ENCODE measurements at regions not wholly inside any gene's neighbourhood (a gene's known extent, or its start where the extent isn't known, plus 50 kb on each side); places are given as distances from the start of the nearest gene placed in this dataset.

DNA sequence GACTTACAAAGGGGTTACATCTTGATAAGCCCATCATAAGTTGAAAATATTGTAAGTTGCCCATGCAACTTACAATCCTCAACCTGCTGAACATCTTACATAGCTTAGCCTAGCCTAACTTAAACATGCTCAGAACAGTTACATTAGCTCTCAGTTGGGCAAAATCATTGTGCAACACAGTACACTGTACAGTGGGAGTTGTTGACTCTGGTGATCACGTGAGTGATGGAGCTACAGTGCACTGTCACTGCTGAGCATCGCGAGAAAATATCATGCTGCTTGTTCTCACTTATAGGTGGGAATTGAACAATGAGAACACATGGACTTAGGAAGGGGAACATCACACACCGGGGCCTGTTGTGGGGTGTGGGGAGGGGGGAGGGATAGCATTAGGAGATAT lies 214.9 kb upstream of the ZMIZ1 start:
- H3K27ac ChIP-seq = no peak overlapping the region
- TF ChIP-seq ZFX (IDR thresholded peaks at IDR 0.05; ENCODE audit: borderline replicate concordance) = no peak
- TF ChIP-seq, protein P1, sequence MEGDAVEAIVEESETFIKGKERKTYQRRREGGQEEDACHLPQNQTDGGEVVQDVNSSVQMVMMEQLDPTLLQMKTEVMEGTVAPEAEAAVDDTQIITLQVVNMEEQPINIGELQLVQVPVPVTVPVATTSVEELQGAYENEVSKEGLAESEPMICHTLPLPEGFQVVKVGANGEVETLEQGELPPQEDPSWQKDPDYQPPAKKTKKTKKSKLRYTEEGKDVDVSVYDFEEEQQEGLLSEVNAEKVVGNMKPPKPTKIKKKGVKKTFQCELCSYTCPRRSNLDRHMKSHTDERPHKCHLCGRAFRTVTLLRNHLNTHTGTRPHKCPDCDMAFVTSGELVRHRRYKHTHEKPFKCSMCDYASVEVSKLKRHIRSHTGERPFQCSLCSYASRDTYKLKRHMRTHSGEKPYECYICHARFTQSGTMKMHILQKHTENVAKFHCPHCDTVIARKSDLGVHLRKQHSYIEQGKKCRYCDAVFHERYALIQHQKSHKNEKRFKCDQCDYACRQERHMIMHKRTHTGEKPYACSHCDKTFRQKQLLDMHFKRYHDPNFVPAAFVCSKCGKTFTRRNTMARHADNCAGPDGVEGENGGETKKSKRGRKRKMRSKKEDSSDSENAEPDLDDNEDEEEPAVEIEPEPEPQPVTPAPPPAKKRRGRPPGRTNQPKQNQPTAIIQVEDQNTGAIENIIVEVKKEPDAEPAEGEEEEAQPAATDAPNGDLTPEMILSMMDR (IDR thresholded peaks at IDR 0.05) = no peak

DNA sequence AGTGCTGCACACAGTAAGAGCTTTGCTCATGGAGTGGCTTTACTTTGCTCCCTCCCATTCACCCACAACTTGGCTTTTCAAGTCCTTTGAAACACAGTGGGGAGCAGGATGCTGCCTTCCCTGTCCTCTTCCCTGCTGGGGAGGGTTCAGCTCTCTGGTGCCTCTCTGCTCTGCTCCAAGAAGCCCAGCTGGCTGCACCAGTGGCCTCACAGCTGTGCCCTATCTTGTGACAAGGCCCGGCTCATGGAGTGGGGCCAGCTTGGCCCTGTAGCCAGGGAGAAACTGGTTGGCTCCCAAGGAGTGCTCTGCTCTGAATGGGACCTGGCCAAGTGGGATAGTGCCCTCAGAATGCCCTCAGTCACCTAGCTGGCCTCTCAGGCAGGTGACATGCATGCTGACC lies 212.3 kb upstream of the ZMIZ1 start:
- no peak overlapping the region for H3K27ac ChIP-seq
- TF ChIP-seq, protein P1 (IDR thresholded peaks at IDR 0.05) = no peak
- no peak for TF ChIP-seq ZFX (IDR thresholded peaks at IDR 0.05; ENCODE audit: borderline replicate concordance)

DNA sequence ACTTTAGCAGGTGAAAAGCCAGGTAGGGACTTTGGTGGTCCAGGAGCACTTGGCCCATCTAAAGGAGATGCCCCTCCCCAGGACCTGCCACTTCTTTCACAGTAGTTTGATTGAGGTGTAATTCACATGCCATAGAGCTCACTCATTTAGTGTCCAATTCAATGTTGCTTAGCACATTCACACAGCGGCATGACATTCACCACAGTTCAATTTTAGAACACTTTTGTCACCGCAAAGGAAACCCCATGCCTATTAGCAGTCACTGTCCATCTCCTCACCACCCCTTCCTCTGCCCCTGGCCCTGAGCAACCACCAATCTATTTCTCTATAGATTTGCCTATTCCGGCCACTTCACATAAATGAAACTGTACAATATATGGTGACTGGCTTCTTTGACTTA lies 211.6 kb upstream of the ZMIZ1 start:
- TF ChIP-seq ZFX (IDR thresholded peaks at IDR 0.05; ENCODE audit: borderline replicate concordance) = no peak
- TF ChIP-seq, protein P1 (IDR thresholded peaks at IDR 0.05) = no peak
- H3K27ac ChIP-seq = no peak overlapping the region

DNA sequence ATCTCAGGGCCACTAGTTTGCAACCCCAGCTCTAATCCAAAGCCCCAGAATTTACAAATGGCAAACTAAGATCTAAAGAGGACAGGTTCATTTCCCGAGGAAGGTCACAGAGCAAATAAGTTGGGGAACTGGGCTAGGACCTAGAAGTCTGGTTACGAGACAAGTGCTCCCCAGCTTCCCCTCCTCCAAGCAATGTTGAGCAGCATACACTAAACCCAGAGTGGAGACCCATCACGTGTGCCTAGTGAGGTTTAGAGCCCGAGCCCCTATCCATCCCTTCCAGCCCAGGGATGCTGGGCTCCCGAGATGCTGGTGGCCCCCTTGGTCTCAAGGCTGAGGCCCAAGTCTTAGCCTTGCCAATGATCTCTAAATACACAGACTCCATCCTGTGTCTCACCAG lies 209.5 kb upstream of the ZMIZ1 start:
- TF ChIP-seq, protein P1 (IDR thresholded peaks at IDR 0.05) = no peak
- TF ChIP-seq ZFX (IDR thresholded peaks at IDR 0.05; ENCODE audit: borderline replicate concordance) = no peak
- H3K27ac ChIP-seq = no peak overlapping the region

DNA sequence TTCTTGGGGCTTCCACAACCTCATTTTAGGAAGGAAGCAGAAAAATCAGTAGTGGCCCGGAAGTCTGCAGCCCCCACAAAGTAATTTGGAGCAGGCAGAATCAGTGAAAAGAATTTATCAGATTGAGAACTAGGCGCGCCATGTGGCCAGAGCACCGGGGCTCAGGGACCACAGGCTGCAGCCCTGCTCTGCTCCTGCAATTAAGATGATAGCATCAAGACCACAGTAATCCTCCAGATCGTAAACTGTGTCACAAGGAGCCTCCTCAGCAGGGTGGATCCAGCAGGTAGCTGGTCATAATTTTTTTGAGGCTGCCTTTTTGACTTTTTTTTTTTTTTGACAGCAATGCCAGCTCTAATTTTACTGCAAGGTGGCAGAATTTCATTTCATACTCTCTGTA lies 209.0 kb upstream of the ZMIZ1 start:
- TF ChIP-seq ZFX (IDR thresholded peaks at IDR 0.05; ENCODE audit: borderline replicate concordance) = no peak
- TF ChIP-seq, protein P1 (IDR thresholded peaks at IDR 0.05) = no peak
- H3K27ac ChIP-seq = no peak overlapping the region

DNA sequence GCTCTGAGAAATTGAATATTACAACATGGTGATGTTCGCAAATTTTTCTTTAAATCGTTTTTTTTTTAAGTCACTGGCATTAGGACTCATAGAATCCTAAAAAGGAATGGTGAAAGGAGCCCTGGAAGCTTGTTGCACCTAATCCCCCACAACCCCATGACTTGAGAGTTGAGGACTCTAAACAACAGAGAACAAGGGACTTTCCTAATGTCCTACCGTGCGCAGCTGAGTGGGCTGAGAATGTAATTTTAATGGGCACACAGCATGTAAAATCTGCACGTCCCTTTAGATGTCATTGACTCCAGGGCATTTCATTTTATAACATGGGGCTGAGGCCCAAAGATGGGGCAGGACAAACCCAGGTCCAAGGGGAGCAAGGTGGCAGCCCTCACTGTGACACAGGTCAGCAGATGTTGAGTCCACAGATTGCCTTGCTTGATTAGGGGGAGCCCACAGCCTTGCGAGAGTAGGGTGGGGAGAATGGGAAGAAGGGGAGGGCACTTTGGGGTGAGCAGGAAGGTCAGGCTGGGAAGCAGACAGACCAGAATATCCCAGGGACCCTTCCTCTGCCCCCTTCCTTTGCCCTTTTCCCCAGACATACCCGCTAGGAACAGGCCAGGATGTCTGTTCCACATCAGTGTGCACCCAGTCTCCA lies 208.4 kb upstream of the ZMIZ1 start:
- no peak overlapping the region for H3K27ac ChIP-seq
- TF ChIP-seq, protein P1 (IDR thresholded peaks at IDR 0.05) = no peak
- TF ChIP-seq ZFX (IDR thresholded peaks at IDR 0.05; ENCODE audit: borderline replicate concordance) = no peak

DNA sequence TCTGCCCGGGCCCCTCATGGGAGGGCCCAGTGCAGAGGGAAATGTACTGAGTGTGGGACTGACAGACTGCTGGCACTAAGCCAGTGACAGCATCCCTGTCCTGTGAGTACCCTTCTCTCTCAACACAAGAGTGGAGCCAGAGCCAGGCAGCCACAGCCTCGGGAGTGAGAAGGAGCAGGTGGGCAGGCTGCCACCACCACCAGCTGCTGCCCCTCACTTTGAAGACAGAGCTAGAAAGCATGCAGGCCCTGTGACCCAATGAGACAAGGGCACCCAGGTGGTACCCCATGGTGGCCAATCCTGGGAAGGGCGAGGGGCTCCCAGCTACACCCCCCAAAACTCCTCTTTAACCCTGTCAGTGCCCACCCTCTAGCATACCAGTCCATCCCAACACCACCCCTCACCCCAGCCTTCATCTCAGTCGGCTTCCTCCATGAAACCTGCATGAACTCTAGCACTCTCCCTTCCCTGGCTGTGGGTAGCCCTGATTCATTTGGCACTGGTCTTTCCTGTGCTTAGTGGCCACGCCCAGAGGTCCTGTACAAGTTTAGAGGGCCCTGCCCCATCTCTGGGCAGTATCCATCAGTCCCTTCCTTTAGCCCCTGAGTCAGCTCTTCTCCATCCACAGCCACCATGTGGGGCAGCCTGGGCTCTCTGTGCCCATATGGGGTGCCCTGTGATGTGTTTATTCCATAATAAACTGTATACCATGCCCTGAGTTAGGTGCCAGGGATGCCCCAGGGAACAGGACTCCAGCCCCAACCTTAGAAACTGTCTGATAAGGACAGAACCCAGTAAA lies 207.0 kb upstream of the ZMIZ1 start:
- no peak overlapping the region for H3K27ac ChIP-seq
- no peak for TF ChIP-seq ZFX (IDR thresholded peaks at IDR 0.05; ENCODE audit: borderline replicate concordance)
- TF ChIP-seq, protein P1 (IDR thresholded peaks at IDR 0.05) = no peak

Measured in 22Rv1 (cell line).